AG04450 (cell line): ENCODE measurements at regions not wholly inside any gene's neighbourhood (a gene's known extent, or its start where the extent isn't known, plus 50 kb on each side); places are given as distances from the start of the nearest gene placed in this dataset.

Experiments
- CTCF ChIA-PET: fragments of 300-600, 350-600 bp; formaldehyde crosslinking; extraction: SDS; loops from one replicate; lab custom pipeline; 2022; ENCODE audit warnings: antibody characterized with exemption, inconsistent platforms; lab: Charles Lee
- POLR2A ChIA-PET: fragments of 350-600 bp; formaldehyde crosslinking; extraction: SDS; loops from one replicate; lab custom pipeline; 2021; ENCODE audit warnings: antibody characterized with exemption, inconsistent platforms; lab: Yijun Ruan, JAX
- DNase-seq: peaks from one replicate; pipeline ENCODE4 v3.0.0-alpha.2; 2011; ENCODE audit warnings: low read depth, low spot score
- H3K27ac ChIP-seq: one replicate; pipeline ENCODE4 v1.5.1; 2012; ENCODE audit warnings: low read depth, low read length, control low read depth
- H3K27me3 ChIP-seq: one replicate; pipeline ENCODE4 v1.6.0; 2012; ENCODE audit warnings: low read length; ENCODE audit not compliant: control insufficient read depth, insufficient read depth
- H3K4me3 ChIP-seq: 2 replicates; pipeline ENCODE4 v1.5.1; 2011; ENCODE audit warnings: mild to moderate bottlenecking, low read depth, low read length, control low read depth
- H3K9me3 ChIP-seq: 2 replicates; pipeline ENCODE4 v1.5.1; 2012; ENCODE audit warnings: low read length; ENCODE audit not compliant: control insufficient read depth, insufficient read depth
- CTCF ChIP-seq: IDR thresholded peaks from 2 replicates; pipeline ENCODE4 v1.5.1; 2011; ENCODE audit warnings: low read depth, low read length, control low read depth, inconsistent platforms

- no peak for DNase-seq
- no peak for TF ChIP-seq CTCF
- Histone ChIP-seq H3K4me3 (no peak overlapping the region), H3K27me3 (no peaks in the 10 kb centered on the region), H3K27ac (no peak overlapping the region), H3K9me3 (no peaks in the 10 kb centered on the region)
- CTCF ChIA-PET = no interaction called here
- POLR2A ChIA-PET = no interaction called here
Observed at GRCh38 chr10:33935350-33935749, 600.9 kb upstream of the NRP1 start.

GRCh38 chr10:33930079-33930478 lies 595.6 kb upstream of the NRP1 start:
- Histone ChIP-seq H3K27me3 (no peaks in the 10 kb centered on the region), H3K4me3 (no peak overlapping the region), H3K9me3 (no peaks in the 10 kb centered on the region), H3K27ac (no peak overlapping the region)
- no peak for TF ChIP-seq CTCF
- no peak for DNase-seq
- ChIA-PET CTCF (no interaction called here), POLR2A (no interaction called here)

GRCh38 chr10:33927347-33927746 lies 592.9 kb upstream of the NRP1 start:
- ChIA-PET CTCF (no interaction called here), POLR2A (no interaction called here)
- Histone ChIP-seq H3K27ac (no peak overlapping the region), H3K27me3 (no peaks in the 10 kb centered on the region), H3K9me3 (no peaks in the 10 kb centered on the region), H3K4me3 (no peak overlapping the region)
- no peak for DNase-seq
- no peak for TF ChIP-seq CTCF

DNA sequence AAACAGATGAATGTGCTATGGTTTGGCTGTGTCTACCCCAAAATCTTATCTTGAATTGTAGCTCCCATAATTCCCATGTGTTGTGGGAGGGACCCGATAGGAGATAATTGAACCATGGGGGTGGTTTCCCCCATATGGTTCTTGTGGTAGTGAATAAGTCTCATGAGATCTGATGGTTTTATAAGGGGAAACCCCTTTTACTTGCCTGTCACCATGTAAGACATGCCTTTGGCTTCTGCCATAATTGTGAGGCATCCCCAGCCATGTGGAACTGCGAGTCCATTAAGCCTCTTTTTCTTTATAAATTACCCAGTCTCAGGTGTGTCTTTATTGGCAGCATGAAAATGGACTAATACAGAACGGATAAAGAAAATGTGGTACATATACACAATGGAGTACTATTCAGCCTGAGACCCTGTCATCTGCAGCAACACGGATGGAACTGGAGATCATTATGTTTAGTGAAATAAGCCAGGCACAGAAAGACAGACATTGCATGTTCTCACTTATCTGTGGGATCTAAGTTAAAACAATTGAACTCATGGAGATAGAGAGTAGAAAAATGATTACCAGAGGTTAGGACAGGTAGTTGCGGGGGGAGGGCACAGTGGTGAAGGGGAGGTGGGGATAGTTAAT lies 587.6 kb upstream of the NRP1 start:
- Histone ChIP-seq H3K27me3 (no peaks in the 10 kb centered on the region), H3K4me3 (no peak overlapping the region), H3K27ac (no peak overlapping the region), H3K9me3 (peaks cover 3% of the 10 kb centered on the region; the same call in 1 of the 2 replicates)
- TF ChIP-seq CTCF = no peak
- POLR2A ChIA-PET = no interaction called here
- no peak for DNase-seq
- CTCF ChIA-PET = no interaction called here

GRCh38 chr10:33920351-33920750 lies 585.9 kb upstream of the NRP1 start:
- ChIA-PET CTCF (no interaction called here), POLR2A (no interaction called here)
- DNase-seq = no peak
- Histone ChIP-seq H3K4me3 (no peak overlapping the region), H3K27me3 (no peaks in the 10 kb centered on the region), H3K9me3 (peaks cover 3% of the 10 kb centered on the region; the same call in 1 of the 2 replicates), H3K27ac (no peak overlapping the region)
- TF ChIP-seq CTCF = no peak
